ENCODE measurements at regions not wholly inside any gene's neighbourhood (a gene's known extent, or its start where the extent isn't known, plus 50 kb on each side); places are given as distances from the start of the nearest gene placed in this dataset.

- TF ChIP-seq GATA2 (IDR thresholded peaks at IDR 0.05; ENCODE audit: low read depth, low read length) (no peak), GATA3 (IDR thresholded peaks at IDR 0.05; ENCODE audit: low read depth, low read length) (no peak)
Observed at GRCh38 chr11:15575409-15575808, 460.7 kb downstream of the INSC start.

Data from SH-SY5Y (cell line).